Left renal pelvis (tissue), 4 donors: ENCODE measurements at regions not wholly inside any gene's neighbourhood (a gene's known extent, or its start where the extent isn't known, plus 50 kb on each side); places are given as distances from the start of the nearest gene placed in this dataset.
"Not testable (repeated sequence)": the region's sequence is repeated elsewhere in the genome, so short reads cannot be mapped to it uniquely, and the experiment has no call there.

Experiments
- DNase-seq, 4 donors: peaks; one replicate each; pipeline ENCODE4 v3.0.0-alpha.2; 2013; ENCODE audit warnings: low read depth in 4 of 4, low spot score in 3 of 4

GRCh38 chr10:52533986-52534385, 219.9 kb downstream of the DKK1 start:
- no peak for DNase-seq

- DNase-seq: no peak
Measured at GRCh38 chr10:52539463-52539862, 225.4 kb downstream of the DKK1 start.

- no peak for DNase-seq
Measured at GRCh38 chr10:52540479-52540984, 226.5 kb downstream of the DKK1 start.

GRCh38 chr10:52541006-52541473, 227.0 kb downstream of the DKK1 start:
- no peak for DNase-seq

GRCh38 chr10:52542906-52543305, 228.8 kb downstream of the DKK1 start:
- DNase-seq: no peak

- peak in 1 of 4 donors; percentile 24 for DNase-seq
Measured at GRCh38 chr10:52551046-52551445, 221.5 kb downstream of the MBL2 start.

GRCh38 chr10:52558090-52558489, 214.5 kb downstream of the MBL2 start:
- no peak for DNase-seq

GRCh38 chr10:52561322-52561721, 211.3 kb downstream of the MBL2 start:
- DNase-seq: no peak

GRCh38 chr10:52563360-52563759, 209.2 kb downstream of the MBL2 start:
- DNase-seq: no peak

- DNase-seq: no peak
Measured at GRCh38 chr10:52566471-52567246, 205.9 kb downstream of the MBL2 start.

- no peak for DNase-seq
Measured at GRCh38 chr10:52567247-52567580, 205.4 kb downstream of the MBL2 start.

GRCh38 chr10:52568309-52568708, 204.3 kb downstream of the MBL2 start:
- DNase-seq: no peak

GRCh38 chr10:52570490-52570889, 202.1 kb downstream of the MBL2 start:
- no peak for DNase-seq

- no peak for DNase-seq
Measured at GRCh38 chr10:52571018-52571417, 201.6 kb downstream of the MBL2 start.

- DNase-seq: no peak
Measured at GRCh38 chr10:52571516-52572182, 200.9 kb downstream of the MBL2 start.

GRCh38 chr10:52573347-52573746, 199.2 kb downstream of the MBL2 start:
- DNase-seq: no peak

GRCh38 chr10:52574697-52575096, 197.9 kb downstream of the MBL2 start:
- DNase-seq: no peak

GRCh38 chr10:52577047-52577446, 195.5 kb downstream of the MBL2 start:
- no peak for DNase-seq

GRCh38 chr10:52578871-52579405, 193.6 kb downstream of the MBL2 start:
- DNase-seq: no peak

GRCh38 chr10:52581636-52582035, 190.9 kb downstream of the MBL2 start:
- DNase-seq: not testable (repeated sequence)

- no peak for DNase-seq
Measured at GRCh38 chr10:52583336-52583735, 189.2 kb downstream of the MBL2 start.

GRCh38 chr10:52586710-52587109, 185.9 kb downstream of the MBL2 start:
- DNase-seq: no peak
